ENCODE measurements at regions not wholly inside any gene's neighbourhood (a gene's known extent, or its start where the extent isn't known, plus 50 kb on each side); places are given as distances from the start of the nearest gene placed in this dataset.

DNA sequence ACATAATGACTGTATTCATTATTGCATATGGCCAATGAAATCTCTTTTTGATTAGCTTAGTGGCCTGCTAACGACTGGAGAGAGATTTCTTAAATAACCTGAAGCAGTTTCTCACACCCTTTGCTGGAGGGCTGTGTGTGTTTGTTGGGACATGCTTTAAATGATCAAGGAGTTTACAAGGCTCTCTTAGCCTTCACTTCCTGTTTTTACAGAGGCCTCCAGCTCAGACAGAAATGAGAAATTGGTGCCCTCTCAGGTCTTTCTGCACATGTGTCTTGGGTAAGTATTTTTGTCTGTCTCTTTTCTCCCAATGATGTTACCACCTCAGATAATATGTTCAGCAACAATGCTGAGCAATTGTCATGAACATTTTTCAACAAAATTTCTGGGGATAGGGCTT lies 884.4 kb upstream of the CNTN5 start:
- H3K27ac Mint-ChIP-seq: no peak overlapping the region
- no peak for TF ChIP-seq CTCF (IDR thresholded peaks at IDR 0.05)
- peaks cover 2% of the 10 kb centered on the region; the same call in 1 of the 2 replicates for H3K36me3 Mint-ChIP-seq (ENCODE audit: low read depth)
- no peaks in the 10 kb centered on the region for H3K27me3 Mint-ChIP-seq (ENCODE audit: insufficient read depth)
- no peak overlapping the region for H3K4me3 Mint-ChIP-seq
- no peaks in the 10 kb centered on the region for H3K4me1 Mint-ChIP-seq (ENCODE audit: low read depth)
- no peak for DNase-seq
- peaks cover 6% of the 10 kb centered on the region for H3K9me3 Mint-ChIP-seq

- DNase-seq: no peak
- Mint-ChIP-seq H3K36me3 (ENCODE audit: low read depth) (no peaks in the 10 kb centered on the region), H3K27ac (no peak overlapping the region), H3K9me3 (peaks cover 4% of the 10 kb centered on the region; the same call in 1 of the 2 replicates), H3K27me3 (ENCODE audit: insufficient read depth) (no peaks in the 10 kb centered on the region), H3K4me1 (ENCODE audit: low read depth) (no peaks in the 10 kb centered on the region), H3K4me3 (no peak overlapping the region)
- TF ChIP-seq CTCF (IDR thresholded peaks at IDR 0.05): no peak
These were observed 883.3 kb upstream of the CNTN5 start for GRCh38 chr11:98137437-98137836.

GRCh38 chr11:98143661-98144060 lies 877.1 kb upstream of the CNTN5 start:
- H3K4me1 Mint-ChIP-seq (ENCODE audit: low read depth): no peaks in the 10 kb centered on the region
- TF ChIP-seq CTCF (IDR thresholded peaks at IDR 0.05): no peak
- no peak overlapping the region for H3K27ac Mint-ChIP-seq
- peaks cover 4% of the 10 kb centered on the region; the same call in 1 of the 2 replicates for H3K9me3 Mint-ChIP-seq
- no peaks in the 10 kb centered on the region for H3K36me3 Mint-ChIP-seq (ENCODE audit: low read depth)
- no peak for DNase-seq
- no peak overlapping the region for H3K4me3 Mint-ChIP-seq
- no peaks in the 10 kb centered on the region; the same call in 1 of the 2 replicates for H3K27me3 Mint-ChIP-seq (ENCODE audit: insufficient read depth)

- Mint-ChIP-seq H3K4me3 (no peak overlapping the region; the same call in 1 of the 2 replicates), H3K36me3 (ENCODE audit: low read depth) (no peaks in the 10 kb centered on the region; the same call in 1 of the 2 replicates), H3K9me3 (peaks cover 7% of the 10 kb centered on the region), H3K27me3 (ENCODE audit: insufficient read depth) (no peaks in the 10 kb centered on the region), H3K4me1 (ENCODE audit: low read depth) (no peaks in the 10 kb centered on the region; the same call in 1 of the 2 replicates), H3K27ac (no peak overlapping the region)
- no peak for TF ChIP-seq CTCF (IDR thresholded peaks at IDR 0.05)
- DNase-seq: no peak
These were observed 867.0 kb upstream of the CNTN5 start for GRCh38 chr11:98153752-98154151.

GRCh38 chr11:98155696-98156095 lies 865.1 kb upstream of the CNTN5 start:
- Mint-ChIP-seq H3K27ac (no peak overlapping the region), H3K4me3 (no peak overlapping the region), H3K27me3 (ENCODE audit: insufficient read depth) (no peaks in the 10 kb centered on the region), H3K36me3 (ENCODE audit: low read depth) (no peaks in the 10 kb centered on the region), H3K9me3 (no peaks in the 10 kb centered on the region; the same call in none of the 2 replicates), H3K4me1 (ENCODE audit: low read depth) (no peaks in the 10 kb centered on the region; the same call in 1 of the 2 replicates)
- no peak for TF ChIP-seq CTCF (IDR thresholded peaks at IDR 0.05)
- no peak for DNase-seq

GRCh38 chr11:98177925-98178324 lies 842.8 kb upstream of the CNTN5 start:
- no peak overlapping the region for H3K4me3 Mint-ChIP-seq
- H3K27ac Mint-ChIP-seq: no peak overlapping the region
- no peaks in the 10 kb centered on the region for H3K36me3 Mint-ChIP-seq (ENCODE audit: low read depth)
- peaks cover under 1% of the 10 kb centered on the region; the same call in 1 of the 2 replicates for H3K4me1 Mint-ChIP-seq (ENCODE audit: low read depth)
- TF ChIP-seq CTCF (IDR thresholded peaks at IDR 0.05): no peak
- no peak for DNase-seq
- H3K9me3 Mint-ChIP-seq: no peaks in the 10 kb centered on the region; the same call in 1 of the 2 replicates
- H3K27me3 Mint-ChIP-seq (ENCODE audit: insufficient read depth): no peaks in the 10 kb centered on the region
